SK-N-SH treated with all-trans-retinoic acid at 6 μM for 48 hours (cell line): ENCODE measurements at regions not wholly inside any gene's neighbourhood (a gene's known extent, or its start where the extent isn't known, plus 50 kb on each side); places are given as distances from the start of the nearest gene placed in this dataset.

Source experiments
- ATAC-seq: fragments of 200-7000 bp; cut with Tn5 transposase; 3 replicates; pipeline ENCODE4 v1.9.1; 2020; ENCODE audit warnings: mild to moderate bottlenecking, moderate library complexity
- ARNTL ChIP-seq: fragments of 450-650 bp; formaldehyde crosslinking; IDR thresholded peaks from 2 replicates; pipeline ENCODE4 v1.5.0; 2020; ENCODE audit warnings: low read depth, mild to moderate bottlenecking, moderate library complexity, borderline replicate concordance
- BACH2 ChIP-seq: fragments of 250-450 bp; sonication (Bioruptor Pico); IDR thresholded peaks from 2 replicates; pipeline ENCODE4 v1.9.0; 2021; ENCODE audit warnings: mild to moderate bottlenecking, borderline replicate concordance
- CSDC2 ChIP-seq: fragments of 250-450 bp; sonication (Bioruptor Pico); IDR thresholded peaks from 2 replicates; pipeline ENCODE4 v1.5.0; 2020; ENCODE audit warnings: mild to moderate bottlenecking, moderate library complexity
- CSRNP3 ChIP-seq: fragments of 250-450 bp; sonication (Bioruptor Pico); IDR thresholded peaks from 2 replicates; pipeline ENCODE4 v1.5.1; 2021; ENCODE audit warnings: mild to moderate bottlenecking, moderate library complexity
- ESRRG ChIP-seq: fragments of 250-450 bp; sonication (Bioruptor Pico); IDR thresholded peaks from 2 replicates; pipeline ENCODE4 v1.6.1; 2021; ENCODE audit warnings: mild to moderate bottlenecking
- GLIS3 ChIP-seq: fragments of 250-450 bp; sonication (Bioruptor Pico); IDR thresholded peaks from 2 replicates; pipeline ENCODE4 v1.5.0; 2020; ENCODE audit warnings: mild to moderate bottlenecking, moderate library complexity
- ISL1 ChIP-seq: fragments of 250-450 bp; sonication (Bioruptor Pico); IDR thresholded peaks from 2 replicates; pipeline ENCODE4 v2.1.2; 2022; ENCODE audit warnings: mild to moderate bottlenecking, moderate library complexity
- OSR1 ChIP-seq: fragments of 250-450 bp; sonication (Bioruptor Pico); IDR thresholded peaks from 2 replicates; pipeline ENCODE4 v1.8.0; 2022; ENCODE audit warnings: moderate library complexity, mild to moderate bottlenecking, inconsistent platforms
- PPARA ChIP-seq: fragments of 250-450 bp; sonication (Bioruptor Pico); IDR thresholded peaks from 2 replicates; pipeline ENCODE4 v1.5.0; 2020; ENCODE audit warnings: mild to moderate bottlenecking, borderline replicate concordance
- RARB ChIP-seq: fragments of 250-450 bp; sonication (Bioruptor Pico); IDR thresholded peaks from 2 replicates; pipeline ENCODE4 v1.8.0; 2021; ENCODE audit warnings: mild to moderate bottlenecking, moderate library complexity
- SNAI2 ChIP-seq: fragments of 250-450 bp; sonication (Bioruptor Pico); IDR thresholded peaks from 2 replicates; pipeline ENCODE4 v1.5.0; 2020; ENCODE audit warnings: mild to moderate bottlenecking, moderate library complexity
- TCF4 ChIP-seq: fragments of 250-450 bp; sonication (Bioruptor Pico); IDR thresholded peaks from 2 replicates; pipeline ENCODE4 v1.8.0; 2021; ENCODE audit warnings: mild to moderate bottlenecking, moderate library complexity, borderline replicate concordance
- TOX ChIP-seq: fragments of 250-450 bp; sonication (Bioruptor Pico); IDR thresholded peaks from 2 replicates; pipeline ENCODE4 v1.8.0; 2021; ENCODE audit warnings: mild to moderate bottlenecking, moderate library complexity, borderline replicate concordance
- ZC3H10 ChIP-seq: fragments of 250-450 bp; sonication (Bioruptor Pico); IDR thresholded peaks from 2 replicates; pipeline ENCODE4 v1.5.1; 2021; ENCODE audit warnings: mild to moderate bottlenecking, moderate library complexity
- ZFP3 ChIP-seq: fragments of 250-450 bp; sonication (Bioruptor Pico); IDR thresholded peaks from 2 replicates; pipeline ENCODE4 v1.5.0; 2020; ENCODE audit warnings: mild to moderate bottlenecking, moderate library complexity
- ZFP30 ChIP-seq: fragments of 450-650 bp; formaldehyde crosslinking; IDR thresholded peaks from 2 replicates; pipeline ENCODE4 v1.5.0; 2022; ENCODE audit warnings: mild to moderate bottlenecking, moderate library complexity
- ZNF565 ChIP-seq: fragments of 450-650 bp; formaldehyde crosslinking; conservative IDR thresholded peaks from 2 replicates; pipeline ENCODE4 v1.5.0; 2020; ENCODE audit warnings: low read depth, mild to moderate bottlenecking, moderate library complexity
- ZNF70 ChIP-seq: fragments of 450-650 bp; formaldehyde crosslinking; IDR thresholded peaks from 2 replicates; pipeline ENCODE4 v1.5.0; 2020; ENCODE audit warnings: mild to moderate bottlenecking, moderate library complexity
- ZNF8 ChIP-seq: fragments of 450-650 bp; formaldehyde crosslinking; IDR thresholded peaks from 2 replicates; pipeline ENCODE4 v1.5.0; 2020; ENCODE audit warnings: mild to moderate bottlenecking, moderate library complexity
- TF ChIP-seq, protein P1 (sequence below): fragments of 250-450 bp; sonication (Bioruptor Pico); IDR thresholded peaks from 2 replicates; pipeline ENCODE4 v1.8.0; 2021; ENCODE audit warnings: low read depth, mild to moderate bottlenecking, moderate library complexity, borderline replicate concordance
- TF ChIP-seq, protein P2 (sequence below): fragments of 250-450 bp; sonication (Bioruptor Pico); IDR thresholded peaks from 2 replicates; pipeline ENCODE4 v1.5.0; 2020; ENCODE audit warnings: mild to moderate bottlenecking, moderate library complexity
- TF ChIP-seq, protein P3 (sequence below): fragments of 250-450 bp; sonication (Bioruptor Pico); IDR thresholded peaks from 2 replicates; pipeline ENCODE4 v1.5.1; 2020; ENCODE audit warnings: low read depth, mild to moderate bottlenecking, moderate library complexity
- TF ChIP-seq, protein P4 (sequence below): fragments of 250-450 bp; sonication (Bioruptor Pico); IDR thresholded peaks from 2 replicates; pipeline ENCODE4 v1.8.0; 2020; ENCODE audit warnings: mild to moderate bottlenecking, moderate library complexity, borderline replicate concordance

GRCh38 chr12:125519026-125519651 is 453.9 kb downstream of the AACS start:
- TF ChIP-seq ZNF8 (CRISPR knock-in tag) (no peak), ESRRG (CRISPR knock-in tag) (no peak), BACH2 (CRISPR knock-in tag) (no peak), ZFP3 (no peak), ARNTL (CRISPR knock-in tag) (no peak), ZFP30 (CRISPR knock-in tag) (no peak), OSR1 (CRISPR knock-in tag) (no peak), CSRNP3 (CRISPR knock-in tag) (no peak), GLIS3 (CRISPR knock-in tag) (no peak), CSDC2 (CRISPR knock-in tag) (no peak), ISL1 (CRISPR knock-in tag) (no peak), TOX (CRISPR knock-in tag) (no peak), TCF4 (CRISPR knock-in tag) (no peak), RARB (CRISPR knock-in tag) (no peak)
- TF ChIP-seq, protein P1, sequence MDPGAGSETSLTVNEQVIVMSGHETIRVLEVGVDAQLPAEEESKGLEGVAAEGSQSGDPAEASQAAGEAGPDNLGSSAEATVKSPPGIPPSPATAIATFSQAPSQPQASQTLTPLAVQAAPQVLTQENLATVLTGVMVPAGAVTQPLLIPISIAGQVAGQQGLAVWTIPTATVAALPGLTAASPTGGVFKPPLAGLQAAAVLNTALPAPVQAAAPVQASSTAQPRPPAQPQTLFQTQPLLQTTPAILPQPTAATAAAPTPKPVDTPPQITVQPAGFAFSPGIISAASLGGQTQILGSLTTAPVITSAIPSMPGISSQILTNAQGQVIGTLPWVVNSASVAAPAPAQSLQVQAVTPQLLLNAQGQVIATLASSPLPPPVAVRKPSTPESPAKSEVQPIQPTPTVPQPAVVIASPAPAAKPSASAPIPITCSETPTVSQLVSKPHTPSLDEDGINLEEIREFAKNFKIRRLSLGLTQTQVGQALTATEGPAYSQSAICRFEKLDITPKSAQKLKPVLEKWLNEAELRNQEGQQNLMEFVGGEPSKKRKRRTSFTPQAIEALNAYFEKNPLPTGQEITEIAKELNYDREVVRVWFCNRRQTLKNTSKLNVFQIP: no peak
- TF ChIP-seq, protein P2, sequence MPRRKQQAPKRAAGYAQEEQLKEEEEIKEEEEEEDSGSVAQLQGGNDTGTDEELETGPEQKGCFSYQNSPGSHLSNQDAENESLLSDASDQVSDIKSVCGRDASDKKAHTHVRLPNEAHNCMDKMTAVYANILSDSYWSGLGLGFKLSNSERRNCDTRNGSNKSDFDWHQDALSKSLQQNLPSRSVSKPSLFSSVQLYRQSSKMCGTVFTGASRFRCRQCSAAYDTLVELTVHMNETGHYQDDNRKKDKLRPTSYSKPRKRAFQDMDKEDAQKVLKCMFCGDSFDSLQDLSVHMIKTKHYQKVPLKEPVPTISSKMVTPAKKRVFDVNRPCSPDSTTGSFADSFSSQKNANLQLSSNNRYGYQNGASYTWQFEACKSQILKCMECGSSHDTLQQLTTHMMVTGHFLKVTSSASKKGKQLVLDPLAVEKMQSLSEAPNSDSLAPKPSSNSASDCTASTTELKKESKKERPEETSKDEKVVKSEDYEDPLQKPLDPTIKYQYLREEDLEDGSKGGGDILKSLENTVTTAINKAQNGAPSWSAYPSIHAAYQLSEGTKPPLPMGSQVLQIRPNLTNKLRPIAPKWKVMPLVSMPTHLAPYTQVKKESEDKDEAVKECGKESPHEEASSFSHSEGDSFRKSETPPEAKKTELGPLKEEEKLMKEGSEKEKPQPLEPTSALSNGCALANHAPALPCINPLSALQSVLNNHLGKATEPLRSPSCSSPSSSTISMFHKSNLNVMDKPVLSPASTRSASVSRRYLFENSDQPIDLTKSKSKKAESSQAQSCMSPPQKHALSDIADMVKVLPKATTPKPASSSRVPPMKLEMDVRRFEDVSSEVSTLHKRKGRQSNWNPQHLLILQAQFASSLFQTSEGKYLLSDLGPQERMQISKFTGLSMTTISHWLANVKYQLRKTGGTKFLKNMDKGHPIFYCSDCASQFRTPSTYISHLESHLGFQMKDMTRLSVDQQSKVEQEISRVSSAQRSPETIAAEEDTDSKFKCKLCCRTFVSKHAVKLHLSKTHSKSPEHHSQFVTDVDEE (CRISPR knock-in tag): no peak
- no peak for ATAC-seq

GRCh38 chr12:125525879-125526278 is 460.6 kb downstream of the AACS start:
- TF ChIP-seq BACH2 (CRISPR knock-in tag) (no peak), ZNF70 (CRISPR knock-in tag) (no peak), CSDC2 (CRISPR knock-in tag) (no peak), ZNF565 (CRISPR knock-in tag) (no peak), SNAI2 (no peak), ZFP3 (no peak), CSRNP3 (CRISPR knock-in tag) (no peak), TCF4 (CRISPR knock-in tag) (no peak), RARB (CRISPR knock-in tag) (no peak), ZFP30 (CRISPR knock-in tag) (no peak), ESRRG (CRISPR knock-in tag) (no peak), ZC3H10 (CRISPR knock-in tag) (no peak), PPARA (CRISPR knock-in tag) (no peak), OSR1 (CRISPR knock-in tag) (no peak)
- TF ChIP-seq, protein P3, sequence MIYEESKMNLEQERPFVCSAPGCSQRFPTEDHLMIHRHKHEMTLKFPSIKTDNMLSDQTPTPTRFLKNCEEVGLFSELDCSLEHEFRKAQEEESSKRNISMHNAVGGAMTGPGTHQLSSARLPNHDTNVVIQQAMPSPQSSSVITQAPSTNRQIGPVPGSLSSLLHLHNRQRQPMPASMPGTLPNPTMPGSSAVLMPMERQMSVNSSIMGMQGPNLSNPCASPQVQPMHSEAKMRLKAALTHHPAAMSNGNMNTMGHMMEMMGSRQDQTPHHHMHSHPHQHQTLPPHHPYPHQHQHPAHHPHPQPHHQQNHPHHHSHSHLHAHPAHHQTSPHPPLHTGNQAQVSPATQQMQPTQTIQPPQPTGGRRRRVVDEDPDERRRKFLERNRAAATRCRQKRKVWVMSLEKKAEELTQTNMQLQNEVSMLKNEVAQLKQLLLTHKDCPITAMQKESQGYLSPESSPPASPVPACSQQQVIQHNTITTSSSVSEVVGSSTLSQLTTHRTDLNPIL (CRISPR knock-in tag): no peak
- TF ChIP-seq, protein P1: no peak
- TF ChIP-seq, protein P2 (CRISPR knock-in tag): no peak
- TF ChIP-seq, protein P4, sequence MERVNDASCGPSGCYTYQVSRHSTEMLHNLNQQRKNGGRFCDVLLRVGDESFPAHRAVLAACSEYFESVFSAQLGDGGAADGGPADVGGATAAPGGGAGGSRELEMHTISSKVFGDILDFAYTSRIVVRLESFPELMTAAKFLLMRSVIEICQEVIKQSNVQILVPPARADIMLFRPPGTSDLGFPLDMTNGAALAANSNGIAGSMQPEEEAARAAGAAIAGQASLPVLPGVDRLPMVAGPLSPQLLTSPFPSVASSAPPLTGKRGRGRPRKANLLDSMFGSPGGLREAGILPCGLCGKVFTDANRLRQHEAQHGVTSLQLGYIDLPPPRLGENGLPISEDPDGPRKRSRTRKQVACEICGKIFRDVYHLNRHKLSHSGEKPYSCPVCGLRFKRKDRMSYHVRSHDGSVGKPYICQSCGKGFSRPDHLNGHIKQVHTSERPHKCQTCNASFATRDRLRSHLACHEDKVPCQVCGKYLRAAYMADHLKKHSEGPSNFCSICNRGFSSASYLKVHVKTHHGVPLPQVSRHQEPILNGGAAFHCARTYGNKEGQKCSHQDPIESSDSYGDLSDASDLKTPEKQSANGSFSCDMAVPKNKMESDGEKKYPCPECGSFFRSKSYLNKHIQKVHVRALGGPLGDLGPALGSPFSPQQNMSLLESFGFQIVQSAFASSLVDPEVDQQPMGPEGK (CRISPR knock-in tag): no peak
- no peak for ATAC-seq
